ENCODE measurements at regions not wholly inside any gene's neighbourhood (a gene's known extent, or its start where the extent isn't known, plus 50 kb on each side); places are given as distances from the start of the nearest gene placed in this dataset.

- TF ChIP-seq CTCF (IDR thresholded peaks at IDR 0.05; ENCODE audit: insufficient read depth, low read length, poor library complexity, severe bottlenecking): peak; percentile 53
- TF ChIP-seq EZH2phosphoT487 (conservative IDR thresholded peaks at IDR 0.05; ENCODE audit: low read length): no peak
Observed at GRCh38 chr1:209190591-209191261, 392.8 kb upstream of the CAMK1G start.

Measured in SU-DHL-6 (cell line).